ENCODE measurements at regions not wholly inside any gene's neighbourhood (a gene's known extent, or its start where the extent isn't known, plus 50 kb on each side); places are given as distances from the start of the nearest gene placed in this dataset.

DNA sequence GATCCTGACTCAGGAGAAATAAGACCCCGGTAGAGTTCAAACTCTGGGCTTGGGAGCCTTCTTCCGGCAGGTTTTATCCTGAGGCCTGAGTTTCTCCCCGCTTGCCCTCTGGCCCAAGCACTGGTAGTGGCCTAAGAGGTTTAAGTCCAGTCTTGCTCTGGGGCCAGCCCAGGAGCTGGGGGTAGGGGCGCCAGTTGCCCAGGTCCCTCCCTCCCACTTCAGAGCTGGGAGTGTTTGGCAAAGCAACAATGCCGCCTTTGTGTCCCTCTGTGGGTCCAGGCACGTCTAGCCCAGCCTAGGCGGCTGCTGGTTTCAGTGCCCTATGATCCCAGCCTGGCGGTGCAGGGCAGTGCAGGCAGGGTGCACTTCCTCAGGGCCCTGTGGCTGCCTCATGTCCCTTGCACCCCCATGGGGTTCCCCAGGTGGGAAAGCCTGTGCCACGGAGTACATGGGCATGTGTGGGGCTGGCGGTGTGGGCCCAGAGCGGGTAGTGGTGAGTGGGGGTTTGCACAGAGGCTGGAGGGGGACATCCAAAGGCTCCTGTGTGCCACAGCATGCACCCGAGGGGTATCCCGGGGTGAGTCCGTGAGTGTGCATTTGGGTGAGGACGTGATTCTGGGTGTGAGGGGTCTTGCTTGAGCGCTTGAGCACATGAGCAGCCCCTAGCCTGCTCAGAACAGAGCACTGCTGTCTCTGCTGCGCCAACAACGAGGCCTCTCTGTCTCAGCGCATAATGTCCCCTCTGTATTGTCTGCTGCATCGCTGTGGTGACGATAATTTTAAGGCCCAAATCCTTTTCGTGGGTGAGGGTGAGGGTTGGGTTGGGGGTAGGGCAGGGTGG lies 61.7 kb upstream of the PSD2 start:
- DNase-seq (ENCODE audit: low spot score) = no peak

DNA sequence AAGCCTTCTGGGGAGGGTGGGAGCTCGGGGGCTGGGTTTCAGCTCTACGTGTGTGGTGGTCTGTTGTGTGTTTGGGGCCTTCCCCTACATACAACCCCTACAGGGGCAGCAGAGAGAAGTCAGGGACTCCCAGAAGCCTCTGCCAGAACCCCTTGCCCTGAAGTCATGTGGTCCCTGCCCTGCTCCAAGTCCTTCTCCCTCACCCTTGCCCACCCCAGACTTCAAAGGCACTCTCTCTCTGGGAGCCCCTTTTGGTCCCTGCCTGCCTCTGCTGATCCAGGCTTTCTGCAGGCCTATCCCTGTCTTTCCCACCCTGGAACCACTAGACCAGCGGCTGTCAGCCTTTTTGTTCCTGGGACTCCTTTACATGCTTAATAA lies 61.1 kb upstream of the PSD2 start:
- no peak for DNase-seq (ENCODE audit: low spot score)

DNA sequence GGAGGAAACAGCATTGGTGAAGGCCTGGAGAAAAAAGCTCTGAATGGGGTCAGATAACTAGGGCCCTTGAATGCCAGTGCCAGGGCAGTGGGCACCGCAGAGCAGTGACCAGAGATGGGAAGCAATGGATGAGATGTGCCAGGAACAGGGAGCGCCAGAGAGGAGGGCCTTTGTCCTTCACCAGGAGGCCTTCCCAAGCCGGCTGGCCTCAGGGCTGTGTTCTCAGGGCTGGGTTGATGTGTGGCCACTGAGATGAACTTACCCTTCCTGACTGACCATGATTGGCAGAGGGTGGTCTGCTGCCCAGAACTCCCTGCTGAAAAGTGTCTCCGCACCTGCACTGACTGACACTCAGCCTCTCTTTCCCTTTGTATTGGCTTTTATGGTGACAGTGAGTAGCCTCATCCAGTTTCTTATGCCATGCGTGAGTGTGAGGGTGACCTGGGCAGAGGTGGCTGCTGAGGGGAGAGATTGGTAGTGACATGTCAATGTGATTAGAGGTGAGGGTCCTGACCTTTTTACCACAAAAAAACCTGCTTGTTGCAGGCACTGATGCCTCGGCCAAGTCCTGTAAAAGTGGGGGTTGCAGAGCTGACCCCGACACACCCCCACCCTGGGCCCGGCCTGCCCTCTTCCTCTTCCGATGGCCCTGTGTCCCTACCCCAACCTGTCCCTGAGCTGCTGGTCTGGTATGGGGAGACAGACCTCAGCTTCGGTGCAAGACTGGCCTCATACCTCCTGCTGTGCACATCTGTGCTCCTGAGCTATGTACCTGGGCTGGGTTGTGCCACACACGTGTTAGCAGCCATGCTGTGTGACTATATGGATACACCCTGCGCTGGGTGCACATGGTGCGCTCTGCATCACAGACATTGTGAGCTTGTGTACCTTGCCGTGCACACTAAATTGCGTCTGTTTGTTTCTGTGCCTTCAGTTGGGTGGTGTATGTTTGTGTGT lies 57.1 kb upstream of the PSD2 start:
- no peak for DNase-seq (ENCODE audit: low spot score)

DNA sequence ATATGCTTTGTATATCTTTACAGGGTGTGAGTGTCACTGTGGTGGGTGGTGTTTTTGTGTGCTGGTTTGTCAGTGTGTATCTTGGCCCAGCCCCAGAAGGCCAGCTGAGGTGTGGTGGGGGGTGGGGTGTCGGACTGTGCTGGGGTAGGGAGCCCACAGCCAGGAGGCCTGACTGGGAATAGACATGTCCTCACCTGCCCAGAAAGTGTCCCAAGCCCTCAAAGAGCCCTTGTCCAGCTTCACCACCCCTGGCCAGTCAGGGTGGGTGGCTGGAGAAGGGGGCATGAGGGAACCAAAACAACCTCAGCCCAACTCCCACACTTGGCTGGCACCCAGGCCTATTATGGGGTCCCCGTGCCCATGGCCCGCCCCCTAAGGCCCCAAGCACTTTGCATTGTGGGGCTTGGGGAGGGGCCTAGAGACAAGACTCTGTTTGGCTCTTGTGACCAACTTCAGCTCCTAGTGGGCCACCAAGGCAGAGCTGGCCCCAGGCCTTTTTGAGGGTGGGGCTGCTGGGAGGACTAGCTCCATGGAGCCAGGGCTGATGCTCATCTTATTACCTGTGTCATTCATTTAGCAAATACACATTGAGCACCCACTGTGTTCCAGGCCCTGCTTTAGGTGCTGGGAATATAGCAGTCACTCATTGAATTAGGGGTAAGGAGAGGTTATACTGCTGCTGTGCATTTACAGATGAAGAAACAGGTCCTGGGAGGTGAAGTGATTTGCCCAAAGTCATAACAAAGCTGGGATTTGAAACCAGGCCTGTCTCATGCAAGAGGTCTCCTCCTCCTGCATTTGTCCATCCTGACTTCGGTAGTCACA lies 56.2 kb upstream of the PSD2 start:
- no peak for DNase-seq (ENCODE audit: low spot score)

DNA sequence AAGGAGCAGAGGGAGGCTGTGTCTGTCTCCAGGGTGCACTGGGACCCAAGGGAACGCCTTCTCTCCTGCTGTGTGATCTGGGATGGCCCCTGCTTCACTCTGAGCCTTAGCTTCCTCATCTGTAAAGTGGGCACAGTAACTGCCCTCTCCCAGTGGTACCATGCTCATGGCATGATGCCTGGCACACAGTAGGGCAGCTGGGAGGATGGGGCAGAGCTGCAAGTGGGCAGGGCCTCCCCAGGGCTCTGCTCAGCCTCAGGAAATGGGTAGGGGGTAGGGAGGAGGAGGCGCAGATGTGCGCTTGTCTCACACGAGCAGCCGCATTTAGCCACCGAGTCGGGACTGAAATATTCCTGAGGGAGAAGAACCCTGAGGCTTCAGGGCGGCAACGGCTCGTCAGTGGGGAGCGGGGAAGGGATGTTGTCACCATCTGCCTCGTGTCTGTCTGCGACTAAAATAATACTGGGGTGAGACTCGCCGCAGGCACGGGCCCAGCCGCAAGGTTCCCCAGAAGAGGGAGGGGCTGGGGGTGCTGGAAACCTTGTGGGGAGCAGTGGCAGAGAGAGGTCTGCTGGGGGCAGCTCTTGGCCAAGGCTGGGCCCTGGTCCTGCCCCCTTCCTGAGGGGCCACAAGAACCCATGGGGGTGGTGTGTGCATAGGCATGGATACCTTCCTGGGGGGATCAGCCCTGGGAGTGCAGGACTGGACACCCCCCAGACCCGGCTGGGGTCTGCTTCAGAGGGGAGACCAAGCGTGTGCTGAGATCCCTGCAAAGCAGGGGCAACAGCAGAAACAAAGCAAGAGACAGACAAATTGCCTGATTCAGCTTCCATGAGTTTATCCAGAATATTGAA lies 55.2 kb upstream of the PSD2 start:
- no peak for DNase-seq (ENCODE audit: low spot score)

DNA sequence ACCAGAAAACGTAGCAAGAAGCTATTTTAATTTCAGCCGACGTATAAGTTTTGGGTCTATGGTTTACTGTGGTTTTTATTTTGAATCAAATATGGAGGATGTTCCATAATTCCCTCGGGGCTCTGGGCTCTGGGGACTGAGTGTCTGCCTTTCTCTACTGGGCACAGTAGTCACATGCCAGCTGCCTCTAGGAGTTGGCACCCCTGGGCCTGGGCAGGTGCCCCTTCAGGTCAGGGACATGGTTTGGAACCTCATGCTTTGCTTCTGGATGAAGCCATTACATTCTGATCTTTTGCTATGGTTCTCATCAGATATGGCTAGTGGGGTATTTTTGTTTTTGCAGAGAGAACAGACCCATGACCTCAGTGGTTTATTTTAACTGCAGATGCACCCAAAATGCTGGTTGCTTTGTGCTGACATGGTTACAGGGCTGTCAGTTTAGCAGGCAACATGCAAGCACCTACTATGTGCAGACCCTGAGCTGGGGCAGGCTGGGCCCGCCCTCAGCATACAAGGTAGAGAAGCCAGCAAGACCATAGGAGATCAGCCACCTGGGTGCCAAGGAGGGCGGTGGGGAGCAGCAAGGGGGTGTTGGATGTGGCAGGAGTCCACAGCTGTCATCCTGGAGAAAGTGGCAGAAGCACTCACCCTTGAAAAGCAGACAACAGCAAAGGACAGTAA lies 54.5 kb upstream of the PSD2 start:
- DNase-seq (ENCODE audit: low spot score) = no peak

DNA sequence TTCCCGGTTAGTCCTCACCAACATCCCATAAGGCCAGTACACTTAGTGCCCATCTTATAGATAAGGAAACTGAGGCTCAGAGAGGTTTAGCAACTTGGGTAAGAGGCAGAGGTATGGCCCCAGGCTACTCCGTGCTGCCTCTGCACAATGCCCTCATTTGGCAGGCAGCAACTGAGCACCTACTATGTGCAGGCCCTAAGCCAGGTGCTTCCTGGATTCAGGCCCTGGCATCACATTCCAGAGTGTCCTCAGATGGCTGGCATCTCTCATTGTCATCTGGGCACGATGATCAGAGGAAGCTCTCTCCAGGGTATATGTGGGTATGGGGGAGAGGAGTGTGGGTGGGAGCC lies 53.8 kb upstream of the PSD2 start:
- no peak for DNase-seq (ENCODE audit: low spot score)

DNA sequence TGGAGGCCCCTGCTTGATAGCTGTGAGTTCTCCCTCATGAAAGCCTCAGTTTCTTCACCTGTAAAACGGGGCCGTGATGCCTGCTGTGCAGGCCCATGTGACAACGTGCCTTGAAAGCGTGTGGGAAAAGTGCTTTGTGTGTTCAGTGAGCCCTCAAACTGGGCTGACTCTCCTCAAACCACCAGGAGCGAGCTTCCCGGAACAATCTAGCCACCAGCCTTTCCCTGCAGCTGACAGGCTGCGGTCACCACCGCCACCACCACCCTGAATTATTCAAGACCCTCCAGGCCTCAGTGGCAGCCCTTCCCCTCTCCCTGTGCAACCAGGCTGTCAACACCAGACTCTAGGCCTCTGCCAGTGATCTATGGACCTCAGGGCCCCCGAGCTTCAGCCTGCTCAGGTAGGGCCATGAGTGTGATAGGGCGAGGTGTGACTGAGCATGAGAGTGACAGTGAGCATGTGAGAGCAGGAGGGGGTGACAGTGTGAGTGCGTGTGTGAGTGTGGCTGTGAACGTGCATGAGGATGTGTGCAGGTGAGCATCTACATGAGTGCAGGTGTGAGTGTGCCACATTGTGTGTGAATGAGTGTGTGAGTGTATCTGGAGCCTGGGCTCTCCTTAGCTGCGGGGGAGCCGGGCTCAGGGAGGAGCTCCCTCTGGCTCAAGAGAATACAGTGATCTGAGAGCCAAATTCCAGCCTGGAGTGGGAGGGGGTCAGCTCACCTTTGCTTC lies 53.3 kb upstream of the PSD2 start:
- DNase-seq (ENCODE audit: low spot score) = no peak

DNA sequence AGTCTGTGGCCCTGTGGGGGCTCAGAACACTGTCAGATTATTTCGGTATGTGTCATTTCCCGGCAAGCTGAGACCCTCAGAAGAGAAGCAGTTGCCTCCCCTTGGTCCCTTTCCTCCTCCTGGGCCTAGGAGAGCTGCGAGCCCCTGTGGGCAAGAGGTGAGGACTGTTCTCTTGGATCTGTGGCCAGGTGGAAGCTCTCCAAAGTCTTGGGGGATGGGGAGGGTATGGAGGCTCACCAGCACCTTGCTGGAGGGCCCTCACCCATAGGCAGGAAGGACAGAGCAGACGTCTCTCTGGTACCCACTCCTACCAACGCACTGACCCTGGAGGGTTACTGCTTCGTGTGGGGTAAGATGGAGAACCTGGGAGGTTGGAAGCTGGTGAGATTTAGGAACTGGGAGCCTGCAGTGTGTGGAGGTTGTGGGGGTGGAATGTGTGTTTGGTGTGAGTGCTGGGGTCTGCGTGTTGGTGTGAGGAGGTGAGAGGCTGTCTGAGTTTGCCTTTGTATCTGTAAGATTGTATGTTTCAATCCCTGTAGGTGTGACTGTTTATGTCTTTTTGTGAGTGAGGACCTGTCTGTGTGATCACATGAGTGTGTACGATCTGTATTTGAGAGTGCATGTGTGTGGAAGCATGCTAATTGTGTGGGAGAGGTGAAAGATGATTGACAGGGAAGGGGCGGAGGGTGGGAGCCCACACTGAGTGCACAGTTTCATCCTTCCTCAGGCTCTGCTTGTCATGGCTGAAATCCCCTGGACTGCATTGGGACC lies 52.4 kb upstream of the PSD2 start:
- DNase-seq (ENCODE audit: low spot score) = no peak

DNA sequence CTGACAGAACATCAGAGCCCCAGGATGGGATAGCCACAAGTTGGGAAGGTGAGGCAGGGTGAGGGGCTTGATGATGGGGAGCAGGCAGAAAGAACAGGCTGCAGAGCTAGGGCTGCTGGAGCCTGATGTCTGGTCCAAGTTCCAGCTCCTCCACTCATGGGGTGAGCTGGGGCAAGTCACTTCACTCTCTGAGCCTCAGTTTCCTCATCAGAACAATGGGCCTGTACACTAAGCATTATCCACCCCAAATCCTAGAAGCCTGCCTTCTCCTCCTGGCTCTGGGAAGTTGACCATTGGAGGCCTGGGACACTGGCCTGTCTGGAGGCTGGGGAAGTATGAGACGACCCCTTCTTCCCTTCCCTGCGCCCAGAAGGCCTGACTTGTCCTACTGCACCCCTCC lies 51.8 kb upstream of the PSD2 start:
- DNase-seq (ENCODE audit: low spot score) = no peak

DNA sequence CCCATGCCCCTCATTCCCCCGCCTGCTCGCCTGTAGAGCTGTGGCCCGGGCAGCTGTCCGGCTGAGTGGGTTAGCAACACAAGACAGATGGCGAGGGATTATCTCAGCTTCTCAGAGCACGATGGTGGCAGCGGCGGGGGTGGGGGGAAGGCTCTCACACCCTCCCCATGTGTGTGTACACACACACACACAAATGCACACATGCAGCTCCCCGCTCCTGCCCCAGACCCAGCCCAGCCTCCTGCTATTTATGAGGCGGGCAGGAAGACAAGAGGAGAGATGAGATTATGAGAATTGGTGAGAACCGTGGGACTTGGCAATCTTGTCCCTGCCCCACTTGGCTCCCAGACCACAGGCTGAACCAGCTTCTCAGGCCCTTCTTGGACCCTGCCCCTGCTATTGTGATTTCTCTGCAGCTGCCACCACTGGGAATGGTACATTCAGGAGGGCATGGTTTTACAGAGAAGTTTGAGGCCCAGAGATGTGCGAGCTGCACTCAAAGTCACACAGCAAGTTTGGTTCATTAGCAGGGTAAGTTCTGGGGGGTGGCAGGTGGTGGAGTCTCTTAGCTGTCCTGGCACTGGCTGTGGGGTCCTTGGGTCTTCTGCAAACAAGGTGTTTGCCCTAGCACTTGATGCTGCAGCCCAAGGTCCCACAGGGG lies 51.0 kb upstream of the PSD2 start:
- no peak for DNase-seq (ENCODE audit: low spot score)

DNA sequence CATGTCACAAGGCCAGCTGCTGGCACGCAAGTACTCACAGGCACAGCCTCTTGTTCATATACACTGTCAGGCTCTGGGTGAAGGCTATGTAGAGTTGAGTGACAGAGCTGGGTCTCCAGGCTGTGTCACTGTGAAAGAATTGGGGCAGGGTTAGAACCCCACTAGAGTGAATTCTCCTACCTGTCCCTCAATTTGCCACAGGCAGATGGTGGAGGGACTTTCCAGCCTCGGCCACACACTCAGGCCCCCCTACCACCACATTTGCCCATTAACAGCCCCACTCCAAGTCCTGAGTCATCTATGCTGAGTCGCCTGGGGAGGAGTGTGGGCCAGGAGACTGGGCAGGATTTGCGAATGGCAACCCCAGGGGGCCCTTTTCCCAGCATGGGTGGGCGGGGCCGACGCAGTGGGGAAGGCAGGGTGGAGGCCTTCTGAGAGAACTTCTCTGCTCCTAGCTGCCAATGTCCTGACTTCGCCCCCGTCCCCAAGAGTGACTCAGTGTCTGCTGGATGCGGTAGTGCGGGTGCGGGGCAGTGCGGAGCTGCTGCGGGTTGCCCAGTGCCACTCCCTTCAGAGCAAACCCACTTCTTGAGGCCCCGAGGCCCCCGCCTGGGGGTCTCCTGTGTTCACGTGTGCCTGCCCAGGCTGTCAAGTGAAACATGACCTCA lies 50.3 kb upstream of the PSD2 start:
- peak; percentile 93 for DNase-seq (ENCODE audit: low spot score)

DNA sequence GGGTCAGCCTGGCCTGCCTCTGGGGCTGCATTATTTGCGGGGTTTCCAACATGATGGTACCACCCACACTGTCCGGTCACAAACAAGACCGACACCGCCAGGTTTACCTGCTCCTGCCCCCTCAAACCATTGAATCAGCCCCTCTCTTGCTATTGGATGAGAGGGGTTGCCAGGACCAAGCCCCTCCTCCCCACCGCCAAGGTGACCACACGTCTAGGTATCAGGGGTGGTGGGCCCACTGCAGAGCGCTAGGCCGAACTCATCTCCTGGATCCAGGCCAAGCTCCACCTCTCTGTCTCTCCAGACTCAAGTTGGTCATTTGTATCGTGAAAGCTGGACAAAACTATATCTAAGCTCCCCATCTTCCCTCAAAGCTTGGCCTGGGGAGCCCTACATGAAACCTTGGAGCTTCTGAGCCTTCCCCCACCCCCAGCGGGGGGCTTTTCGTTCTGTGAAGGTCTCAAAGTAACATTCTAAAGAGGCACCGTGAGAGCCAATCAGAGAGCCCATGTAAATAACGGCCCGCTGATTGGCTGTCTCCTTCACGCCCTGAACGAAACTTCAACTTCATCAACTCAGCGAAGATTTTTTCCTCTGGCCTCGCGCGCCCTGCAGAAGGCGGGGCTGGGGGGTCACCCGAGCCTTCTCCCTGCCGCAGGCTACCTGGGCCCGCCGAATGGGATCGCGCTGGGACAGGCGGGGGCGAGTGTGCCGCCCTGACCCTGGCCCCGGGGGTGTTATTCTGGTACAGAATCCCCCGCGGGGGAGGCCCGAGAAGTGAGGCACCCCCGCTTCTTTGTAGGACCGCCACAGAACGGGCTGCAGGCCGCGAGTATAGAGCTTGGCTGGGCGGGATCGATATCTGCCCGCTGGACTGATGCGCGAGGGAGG lies 49.6 kb upstream of the PSD2 start:
- no peak for DNase-seq (ENCODE audit: low spot score)
